Thyroid gland (tissue), 4 donors: ENCODE measurements at regions not wholly inside any gene's neighbourhood (a gene's known extent, or its start where the extent isn't known, plus 50 kb on each side); places are given as distances from the start of the nearest gene placed in this dataset.

Source experiments
- CTCF ChIP-seq, 6 experiments: fragments of 200-600 bp in 3 of 6; fragments of 450-650 bp in 3 of 6; sonication (generic) in 3 of 6; IDR thresholded peaks; one replicate each; pipeline ENCODE4 v1.5.1; 2016 to 2019; ENCODE audit warnings: antibody characterized with exemption in 6 of 6, mild to moderate bottlenecking in 2 of 6, inconsistent platforms in 1 of 6, moderate library complexity in 1 of 6
- POLR2A ChIP-seq, 2 donors: fragments of 450-650 bp; IDR thresholded peaks; one replicate each; pipeline ENCODE4 v1.6.1; 2017; ENCODE audit warnings: antibody characterized with exemption in 2 of 2, mild to moderate bottlenecking in 2 of 2, moderate library complexity in 1 of 2

DNA sequence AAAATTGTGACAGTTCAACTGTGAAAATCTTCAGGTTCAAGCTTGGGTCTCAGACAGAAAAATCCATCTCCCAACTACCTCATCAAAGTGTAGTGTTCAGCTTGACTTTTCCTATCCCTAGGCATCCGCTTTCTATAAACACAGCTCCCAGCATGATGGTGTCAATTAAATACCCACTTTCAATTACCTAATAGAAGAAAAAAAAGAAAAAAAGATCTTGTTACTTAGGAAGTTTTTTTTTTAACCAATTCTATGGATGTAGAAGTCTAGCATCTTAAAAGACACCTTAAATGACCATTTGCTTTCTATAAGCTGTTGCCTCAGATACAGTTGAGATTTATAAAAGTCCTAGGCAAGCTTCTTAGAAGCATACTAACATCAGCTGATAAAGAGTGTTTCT lies 244.1 kb upstream of the MTNR1B start:
- TF ChIP-seq CTCF (IDR thresholded peaks at IDR 0.05) (no peak), POLR2A (IDR thresholded peaks at IDR 0.05) (no peak)
